ENCODE measurements at regions not wholly inside any gene's neighbourhood (a gene's known extent, or its start where the extent isn't known, plus 50 kb on each side); places are given as distances from the start of the nearest gene placed in this dataset.

DNA sequence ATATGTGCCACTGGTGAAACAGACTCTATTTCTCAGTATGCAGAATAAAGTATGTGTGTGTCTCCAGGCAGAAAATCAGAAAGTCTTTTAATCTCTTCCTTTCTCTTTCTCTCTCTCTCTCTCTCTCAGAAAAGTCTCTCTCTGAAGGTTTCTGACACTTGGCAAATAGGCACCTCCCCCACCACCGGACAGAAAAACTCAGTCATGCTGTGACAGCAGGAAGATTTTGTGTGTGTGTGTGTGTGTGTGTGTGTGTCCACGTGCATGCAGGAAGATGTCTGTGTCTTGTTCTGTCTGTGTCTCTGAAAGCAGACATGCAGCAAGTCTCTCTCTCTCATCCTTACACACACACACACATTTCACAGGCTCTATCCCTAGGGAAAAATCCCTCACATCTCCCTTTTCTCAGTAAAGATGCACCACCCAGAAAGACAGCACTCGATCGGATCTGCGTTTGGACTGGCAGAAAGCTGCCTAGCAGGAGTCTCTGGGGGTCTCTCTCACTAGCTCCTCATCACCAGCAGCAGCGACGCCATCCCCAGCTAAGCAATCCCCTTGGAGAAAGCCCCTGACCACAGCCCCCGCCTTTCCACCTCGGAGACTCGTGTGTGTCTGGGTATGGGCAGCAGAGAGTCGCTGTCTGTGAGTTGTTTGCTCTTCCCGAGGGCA, 98.3 kb downstream of the EDN3 start:
- TF ChIP-seq CTCF (IDR thresholded peaks at IDR 0.05; ENCODE audit: borderline replicate concordance, control extremely low read depth, extremely low read depth, insufficient read depth, missing control alignments), result no peak
- in situ Hi-C loops (cut with MboI; ENCODE audit: low sequenced_read_pairs, unreplicated experiment), result no loop called here

GRCh38 chr20:59399426-59400099, 99.2 kb downstream of the EDN3 start:
- in situ Hi-C loops (cut with MboI; ENCODE audit: low sequenced_read_pairs, unreplicated experiment), result no loop called here
- no peak for DNase-seq (ENCODE audit: low spot score)
- TF ChIP-seq CTCF (IDR thresholded peaks at IDR 0.05; ENCODE audit: borderline replicate concordance, control extremely low read depth, extremely low read depth, insufficient read depth, missing control alignments), result no peak

More for the DNA sequence above, 98.3 kb downstream of the EDN3 start:
- DNase-seq (ENCODE audit: low spot score), result no peak

DNA sequence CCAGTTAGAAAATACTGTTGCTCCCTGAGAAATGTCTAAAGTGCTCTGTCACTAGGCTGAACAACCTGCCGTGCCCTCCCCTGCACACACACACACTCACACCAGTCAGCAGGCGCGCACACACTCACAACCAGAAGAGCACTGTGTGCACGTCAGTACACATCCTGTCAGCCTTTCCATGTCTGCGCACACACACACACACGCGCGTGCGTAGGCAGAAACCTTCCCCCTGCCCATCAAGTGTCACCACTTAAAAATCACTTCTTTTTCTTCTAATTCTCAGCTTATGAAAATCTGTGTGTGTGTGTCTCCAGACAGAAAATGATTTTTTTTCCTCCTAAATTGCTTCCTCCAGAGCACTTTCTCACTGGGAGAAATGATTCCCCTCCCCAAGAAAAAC, 100.3 kb downstream of the EDN3 start:
- in situ Hi-C loops (cut with MboI; ENCODE audit: low sequenced_read_pairs, unreplicated experiment), result no loop called here
- TF ChIP-seq CTCF (IDR thresholded peaks at IDR 0.05; ENCODE audit: borderline replicate concordance, control extremely low read depth, extremely low read depth, insufficient read depth, missing control alignments), result no peak
- DNase-seq (ENCODE audit: low spot score), result no peak

GRCh38 chr20:59402681-59403080, 102.3 kb downstream of the EDN3 start:
- no peak for TF ChIP-seq CTCF (IDR thresholded peaks at IDR 0.05; ENCODE audit: borderline replicate concordance, control extremely low read depth, extremely low read depth, insufficient read depth, missing control alignments)
- in situ Hi-C loops (cut with MboI; ENCODE audit: low sequenced_read_pairs, unreplicated experiment), result no loop called here
- DNase-seq (ENCODE audit: low spot score), result no peak

- in situ Hi-C loops (cut with MboI; ENCODE audit: low sequenced_read_pairs, unreplicated experiment), result no loop called here
- TF ChIP-seq CTCF (IDR thresholded peaks at IDR 0.05; ENCODE audit: borderline replicate concordance, control extremely low read depth, extremely low read depth, insufficient read depth, missing control alignments), result peak; percentile 96
- DNase-seq (ENCODE audit: low spot score), result peak; percentile 86
Measured at GRCh38 chr20:59403261-59403961, 103.0 kb downstream of the EDN3 start.

DNA sequence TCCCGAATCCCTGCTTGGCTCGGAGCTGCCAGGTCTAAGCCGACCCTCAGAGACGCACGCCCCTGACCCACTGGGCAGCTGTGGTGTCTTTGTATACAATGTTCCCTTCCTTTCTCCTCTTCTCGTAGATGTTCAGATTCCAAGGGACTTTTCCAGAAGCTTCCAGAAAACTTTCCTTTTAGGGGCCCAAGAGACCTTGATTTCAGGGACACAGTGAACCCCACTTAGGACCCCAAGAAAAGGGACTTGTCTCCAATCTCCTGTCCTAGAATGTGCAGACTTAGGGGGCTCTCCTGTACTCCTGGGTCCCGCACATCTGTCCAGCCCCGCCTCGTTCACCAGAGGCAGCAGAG, 103.5 kb downstream of the EDN3 start:
- TF ChIP-seq CTCF (IDR thresholded peaks at IDR 0.05; ENCODE audit: borderline replicate concordance, control extremely low read depth, extremely low read depth, insufficient read depth, missing control alignments), result no peak
- no peak for DNase-seq (ENCODE audit: low spot score)
- in situ Hi-C loops (cut with MboI; ENCODE audit: low sequenced_read_pairs, unreplicated experiment), result no loop called here
